Neural cell (in vitro differentiated cells): ENCODE measurements at regions not wholly inside any gene's neighbourhood (a gene's known extent, or its start where the extent isn't known, plus 50 kb on each side); places are given as distances from the start of the nearest gene placed in this dataset.

Experiments
- H2AFZ ChIP-seq: fragments of 200-600, 300-800 bp; sonication (generic), shearing (Covaris generic); 2 replicates; pipeline ENCODE4 v1.6.0; 2014; ENCODE audit warnings: low read depth, mild to moderate bottlenecking, antibody characterized with exemption, low read length, moderate library complexity
- H3F3A ChIP-seq: fragments of 200-600 bp; shearing (Covaris generic); 2 replicates; pipeline ENCODE4 v1.6.1; 2016; ENCODE audit warnings: mild to moderate bottlenecking, moderate library complexity, mixed read lengths, antibody characterized with exemption, low read length; ENCODE audit not compliant: insufficient read depth, poor library complexity, severe bottlenecking
- H3K27ac ChIP-seq: fragments of 200-600, 300-800 bp; sonication (generic), shearing (Covaris generic); 2 replicates; pipeline ENCODE4 v1.5.1; 2014; ENCODE audit warnings: mild to moderate bottlenecking, low read length, moderate library complexity
- H3K27me3 ChIP-seq: fragments of 300-800, 200-600 bp; sonication (generic), shearing (Covaris generic); 2 replicates; pipeline ENCODE4 v1.6.0; 2014; ENCODE audit warnings: mild to moderate bottlenecking, low read depth, low read length, moderate library complexity; ENCODE audit not compliant: insufficient read depth
- H3K36me3 ChIP-seq: fragments of 300-800, 200-600 bp; sonication (generic), shearing (Covaris generic); 2 replicates; pipeline ENCODE4 v1.5.1; 2014; ENCODE audit warnings: mild to moderate bottlenecking, antibody characterized with exemption, low read length, moderate library complexity; ENCODE audit not compliant: insufficient read depth
- H3K4me2 ChIP-seq: fragments of 300-800, 200-600 bp; sonication (generic), shearing (Covaris generic); 2 replicates; pipeline ENCODE4 v1.6.0; 2014; ENCODE audit warnings: mild to moderate bottlenecking, low read length
- H3K4me3 ChIP-seq: fragments of 300-800, 200-600 bp; sonication (generic), shearing (Covaris generic); 2 replicates; pipeline ENCODE4 v1.5.1; 2014; ENCODE audit warnings: mild to moderate bottlenecking, low read length, moderate library complexity
- H3K79me2 ChIP-seq: fragments of 200-600 bp; shearing (Covaris generic); replicated peaks from 2 replicates; pipeline ENCODE4 v1.6.0; 2014; ENCODE audit warnings: mild to moderate bottlenecking, low read length, moderate library complexity; ENCODE audit not compliant: insufficient read depth
- H3K9ac ChIP-seq: fragments of 300-800, 200-600 bp; sonication (generic), shearing (Covaris generic); 2 replicates; pipeline ENCODE4 v1.6.1; 2016; ENCODE audit warnings: mild to moderate bottlenecking, low read length, mixed read lengths
- H3K9me2 ChIP-seq: fragments of 200-600 bp; shearing (Covaris generic); 2 replicates; pipeline ENCODE4 v1.6.1; 2016; ENCODE audit warnings: mild to moderate bottlenecking, low read length, mixed read lengths; ENCODE audit not compliant: insufficient read depth
- H3K9me3 ChIP-seq: fragments of 200-600, 300-800 bp; sonication (generic), shearing (Covaris generic); 2 replicates; pipeline ENCODE4 v1.6.1; 2016; ENCODE audit warnings: mild to moderate bottlenecking, mixed run types, low read length, moderate library complexity, mixed read lengths
- H4K20me1 ChIP-seq: fragments of 200-600 bp; shearing (Covaris generic); 2 replicates; pipeline ENCODE4 v1.6.1; 2016; ENCODE audit warnings: mild to moderate bottlenecking, mixed run types; ENCODE audit not compliant: insufficient read depth
- EP300 ChIP-seq: fragments of 450-650 bp; conservative IDR thresholded peaks from 2 replicates; pipeline ENCODE4 v1.6.1; 2014; ENCODE audit warnings: antibody characterized with exemption, mild to moderate bottlenecking, moderate library complexity; ENCODE audit not compliant: poor library complexity, severe bottlenecking
- EZH2 ChIP-seq: fragments of 200-600, 300-800 bp; shearing (Covaris generic), sonication (generic); IDR thresholded peaks from 2 replicates; pipeline ENCODE4 v1.6.1; 2014; ENCODE audit warnings: antibody characterized with exemption, low read length, borderline replicate concordance, mild to moderate bottlenecking; ENCODE audit not compliant: insufficient read depth, poor library complexity, severe bottlenecking
- MXI1 ChIP-seq: fragments of 450-650 bp; conservative IDR thresholded peaks from 2 replicates; pipeline ENCODE4 v1.6.1; 2014; ENCODE audit warnings: antibody characterized with exemption, mild to moderate bottlenecking; ENCODE audit not compliant: poor library complexity, severe bottlenecking
- POLR2AphosphoS5 ChIP-seq: IDR thresholded peaks from 2 replicates; pipeline ENCODE4 v1.6.1; 2012
- RAD21 ChIP-seq: fragments of 450-650 bp; conservative IDR thresholded peaks from 2 replicates; pipeline ENCODE4 v1.6.1; 2014; ENCODE audit warnings: antibody characterized with exemption, mild to moderate bottlenecking, moderate library complexity
- SMC3 ChIP-seq: fragments of 450-650 bp; conservative IDR thresholded peaks from 2 replicates; pipeline ENCODE4 v1.6.1; 2014; ENCODE audit warnings: antibody characterized with exemption, mild to moderate bottlenecking, moderate library complexity; ENCODE audit not compliant: poor library complexity
- TAF1 ChIP-seq: IDR thresholded peaks from 2 replicates; pipeline ENCODE4 v1.6.1; 2012; ENCODE audit warnings: low read depth
- TF ChIP-seq, protein P1 (sequence below): IDR thresholded peaks from 2 replicates; pipeline ENCODE4 v1.6.1; 2012; ENCODE audit warnings: borderline replicate concordance
- TF ChIP-seq, protein P2 (sequence below): fragments of 450-650 bp; IDR thresholded peaks from 2 replicates; pipeline ENCODE4 v1.5.1; 2014; ENCODE audit warnings: antibody characterized with exemption, mild to moderate bottlenecking, moderate library complexity; ENCODE audit not compliant: poor library complexity, severe bottlenecking

DNA sequence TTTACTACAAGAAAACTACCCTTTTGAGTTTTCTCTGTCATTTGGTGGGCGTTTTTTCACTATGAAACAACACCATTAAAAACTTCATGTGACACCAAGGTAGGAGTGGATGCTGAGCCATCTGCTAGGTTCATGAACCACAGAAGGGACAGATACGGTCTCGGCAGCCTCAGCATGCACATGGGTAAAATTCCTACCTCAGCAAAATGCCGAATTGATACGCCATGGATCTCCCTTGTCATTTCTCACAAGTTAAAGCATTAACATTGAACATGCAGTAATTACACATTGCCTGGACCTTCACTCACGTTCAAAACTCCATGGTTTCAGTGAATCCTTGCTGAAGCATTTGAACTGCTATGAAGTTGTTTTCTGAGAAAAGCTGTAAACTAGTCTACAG is 121.5 kb upstream of the EGR2 start:
- H3K27me3 ChIP-seq = no peaks in the 10 kb centered on the region
- H3K36me3 ChIP-seq = no peaks in the 10 kb centered on the region
- H4K20me1 ChIP-seq = no peaks in the 10 kb centered on the region
- no peaks in the 10 kb centered on the region for H3F3A ChIP-seq
- H3K4me2 ChIP-seq = no peak overlapping the region
- no peak overlapping the region for H3K9ac ChIP-seq
- TF ChIP-seq TAF1 (no peak), RAD21 (no peak), MXI1 (no peak), EZH2 (no peak), EP300 (no peak), SMC3 (no peak), POLR2AphosphoS5 (no peak)
- TF ChIP-seq, protein P1, sequence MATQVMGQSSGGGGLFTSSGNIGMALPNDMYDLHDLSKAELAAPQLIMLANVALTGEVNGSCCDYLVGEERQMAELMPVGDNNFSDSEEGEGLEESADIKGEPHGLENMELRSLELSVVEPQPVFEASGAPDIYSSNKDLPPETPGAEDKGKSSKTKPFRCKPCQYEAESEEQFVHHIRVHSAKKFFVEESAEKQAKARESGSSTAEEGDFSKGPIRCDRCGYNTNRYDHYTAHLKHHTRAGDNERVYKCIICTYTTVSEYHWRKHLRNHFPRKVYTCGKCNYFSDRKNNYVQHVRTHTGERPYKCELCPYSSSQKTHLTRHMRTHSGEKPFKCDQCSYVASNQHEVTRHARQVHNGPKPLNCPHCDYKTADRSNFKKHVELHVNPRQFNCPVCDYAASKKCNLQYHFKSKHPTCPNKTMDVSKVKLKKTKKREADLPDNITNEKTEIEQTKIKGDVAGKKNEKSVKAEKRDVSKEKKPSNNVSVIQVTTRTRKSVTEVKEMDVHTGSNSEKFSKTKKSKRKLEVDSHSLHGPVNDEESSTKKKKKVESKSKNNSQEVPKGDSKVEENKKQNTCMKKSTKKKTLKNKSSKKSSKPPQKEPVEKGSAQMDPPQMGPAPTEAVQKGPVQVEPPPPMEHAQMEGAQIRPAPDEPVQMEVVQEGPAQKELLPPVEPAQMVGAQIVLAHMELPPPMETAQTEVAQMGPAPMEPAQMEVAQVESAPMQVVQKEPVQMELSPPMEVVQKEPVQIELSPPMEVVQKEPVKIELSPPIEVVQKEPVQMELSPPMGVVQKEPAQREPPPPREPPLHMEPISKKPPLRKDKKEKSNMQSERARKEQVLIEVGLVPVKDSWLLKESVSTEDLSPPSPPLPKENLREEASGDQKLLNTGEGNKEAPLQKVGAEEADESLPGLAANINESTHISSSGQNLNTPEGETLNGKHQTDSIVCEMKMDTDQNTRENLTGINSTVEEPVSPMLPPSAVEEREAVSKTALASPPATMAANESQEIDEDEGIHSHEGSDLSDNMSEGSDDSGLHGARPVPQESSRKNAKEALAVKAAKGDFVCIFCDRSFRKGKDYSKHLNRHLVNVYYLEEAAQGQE = no peak
- TF ChIP-seq, protein P2, sequence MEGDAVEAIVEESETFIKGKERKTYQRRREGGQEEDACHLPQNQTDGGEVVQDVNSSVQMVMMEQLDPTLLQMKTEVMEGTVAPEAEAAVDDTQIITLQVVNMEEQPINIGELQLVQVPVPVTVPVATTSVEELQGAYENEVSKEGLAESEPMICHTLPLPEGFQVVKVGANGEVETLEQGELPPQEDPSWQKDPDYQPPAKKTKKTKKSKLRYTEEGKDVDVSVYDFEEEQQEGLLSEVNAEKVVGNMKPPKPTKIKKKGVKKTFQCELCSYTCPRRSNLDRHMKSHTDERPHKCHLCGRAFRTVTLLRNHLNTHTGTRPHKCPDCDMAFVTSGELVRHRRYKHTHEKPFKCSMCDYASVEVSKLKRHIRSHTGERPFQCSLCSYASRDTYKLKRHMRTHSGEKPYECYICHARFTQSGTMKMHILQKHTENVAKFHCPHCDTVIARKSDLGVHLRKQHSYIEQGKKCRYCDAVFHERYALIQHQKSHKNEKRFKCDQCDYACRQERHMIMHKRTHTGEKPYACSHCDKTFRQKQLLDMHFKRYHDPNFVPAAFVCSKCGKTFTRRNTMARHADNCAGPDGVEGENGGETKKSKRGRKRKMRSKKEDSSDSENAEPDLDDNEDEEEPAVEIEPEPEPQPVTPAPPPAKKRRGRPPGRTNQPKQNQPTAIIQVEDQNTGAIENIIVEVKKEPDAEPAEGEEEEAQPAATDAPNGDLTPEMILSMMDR = no peak
- no peak overlapping the region for H3K4me3 ChIP-seq
- H3K27ac ChIP-seq = no peak overlapping the region
- no peak overlapping the region for H2AFZ ChIP-seq
- no peaks in the 10 kb centered on the region for H3K9me3 ChIP-seq
- no peaks in the 10 kb centered on the region for H3K79me2 ChIP-seq
- H3K9me2 ChIP-seq = no peaks in the 10 kb centered on the region

DNA sequence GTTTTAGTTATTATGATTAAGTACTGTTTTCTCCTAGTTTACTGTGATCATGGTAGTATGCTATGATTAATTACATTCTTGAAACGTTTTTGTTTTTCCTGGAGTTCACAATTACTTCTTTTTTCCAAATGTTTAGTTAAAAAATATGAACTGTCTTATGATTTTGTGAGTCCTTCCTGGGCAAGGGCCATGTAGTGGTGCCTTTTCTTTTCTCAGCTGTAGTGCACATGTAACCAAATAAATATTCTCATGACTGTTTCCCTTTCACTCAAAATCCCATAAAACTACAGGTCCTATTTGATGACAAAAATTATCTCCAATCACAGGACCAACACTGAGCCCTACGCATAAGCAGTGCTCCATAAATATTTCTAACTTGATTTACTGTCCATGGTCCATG is 118.9 kb upstream of the EGR2 start:
- Histone ChIP-seq H3K4me3 (no peak overlapping the region), H3K4me2 (no peak overlapping the region), H3F3A (no peaks in the 10 kb centered on the region), H3K9me3 (no peaks in the 10 kb centered on the region), H2AFZ (no peak overlapping the region), H3K27me3 (no peaks in the 10 kb centered on the region), H3K36me3 (no peaks in the 10 kb centered on the region), H3K9ac (no peak overlapping the region), H4K20me1 (no peaks in the 10 kb centered on the region), H3K9me2 (no peaks in the 10 kb centered on the region), H3K27ac (no peak overlapping the region), H3K79me2 (no peaks in the 10 kb centered on the region)
- TF ChIP-seq, protein P1 = no peak
- TF ChIP-seq MXI1 (no peak), TAF1 (no peak), SMC3 (no peak), RAD21 (no peak), POLR2AphosphoS5 (no peak), EP300 (no peak)
- TF ChIP-seq, protein P2 = no peak
